Neutrophil (primary cell): ENCODE measurements at regions not wholly inside any gene's neighbourhood (a gene's known extent, or its start where the extent isn't known, plus 50 kb on each side); places are given as distances from the start of the nearest gene placed in this dataset.
"Not testable (repeated sequence)": the region's sequence is repeated elsewhere in the genome, so short reads cannot be mapped to it uniquely, and the experiment has no call there.

Experiments
- H3K27ac ChIP-seq: fragments of 200-600 bp; sonication (generic); 2 replicates; pipeline ENCODE4 v1.5.1; 2016; ENCODE audit warnings: mild to moderate bottlenecking, moderate library complexity
- H3K27me3 ChIP-seq: fragments of 200-600 bp; sonication (generic); 2 replicates; pipeline ENCODE4 v1.6.0; 2016; ENCODE audit warnings: mild to moderate bottlenecking
- H3K36me3 ChIP-seq: fragments of 200-600 bp; sonication (generic); 2 replicates; pipeline ENCODE4 v1.5.1; 2017
- H3K4me1 ChIP-seq, 2 experiments: fragments of 200-600 bp in 1 of 2; sonication (generic) in 1 of 2; 1 replicate in 1 of 2; 2 replicates in 1 of 2; pipeline versions ENCODE4 v1.5.1 to v1.6.1; 2013 to 2016; ENCODE audit warnings: low read depth in 1 of 2, low read length in 1 of 2, mild to moderate bottlenecking in 1 of 2, moderate library complexity in 1 of 2; ENCODE audit not compliant: control insufficient read depth in 1 of 2, insufficient read depth in 1 of 2
- H3K4me3 ChIP-seq, 2 experiments: fragments of 200-600 bp in 1 of 2; sonication (generic) in 1 of 2; 1 replicate in 1 of 2; 2 replicates in 1 of 2; pipeline ENCODE4 v1.5.1; 2013 to 2016; ENCODE audit warnings: low read depth in 1 of 2, low read length in 1 of 2, mild to moderate bottlenecking in 1 of 2, moderate library complexity in 1 of 2
- H3K9me3 ChIP-seq: fragments of 200-600 bp; sonication (generic); 2 replicates; pipeline ENCODE4 v1.5.1; 2016
- TF ChIP-seq, protein P1 (sequence below): fragments of 200-600 bp; sonication (generic); IDR thresholded peaks from 2 replicates; pipeline ENCODE4 v1.5.1; 2016; ENCODE audit warnings: antibody characterized with exemption

DNA sequence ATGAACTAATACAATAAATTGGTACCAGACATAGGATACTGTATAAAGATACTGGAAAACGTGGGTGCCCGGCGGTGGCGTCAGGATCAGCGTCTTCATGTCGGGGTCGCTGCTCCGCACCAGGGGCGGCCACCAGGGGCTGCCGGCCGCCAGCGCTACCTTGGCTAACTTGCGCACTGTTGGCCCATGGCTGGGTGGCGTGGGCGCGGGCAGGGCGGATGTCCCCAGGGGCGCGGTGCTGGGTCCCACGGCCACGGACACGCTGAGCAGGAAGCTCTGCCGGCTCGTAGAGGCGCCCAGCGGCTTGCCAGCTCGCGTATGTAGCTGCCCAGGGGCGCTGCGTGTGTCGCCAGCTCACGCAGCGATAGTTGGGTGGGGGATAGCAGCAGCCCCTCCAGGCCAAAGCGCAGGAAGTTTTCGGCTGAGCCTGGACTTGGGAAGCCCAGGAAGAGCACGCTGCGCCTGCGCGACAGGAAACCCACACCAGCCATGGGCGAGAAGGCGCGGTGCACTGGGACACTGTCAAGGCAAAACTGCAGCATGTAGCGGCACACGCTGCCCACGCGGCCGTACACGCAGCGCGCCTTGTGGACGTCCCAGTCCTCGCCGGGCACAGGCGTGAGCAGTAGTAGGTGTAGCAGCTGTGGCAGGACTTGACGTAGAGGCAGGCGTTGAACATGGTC, 299.9 kb downstream of the CCDC74A start:
- Histone ChIP-seq H3K27ac (no peak overlapping the region), H3K4me3 (no peak overlapping the region), H3K27me3 (peaks cover 13% of the 10 kb centered on the region), H3K9me3 (no peaks in the 10 kb centered on the region), H3K4me1 (no peaks in the 10 kb centered on the region), H3K36me3 (no peaks in the 10 kb centered on the region)
- TF ChIP-seq, protein P1, sequence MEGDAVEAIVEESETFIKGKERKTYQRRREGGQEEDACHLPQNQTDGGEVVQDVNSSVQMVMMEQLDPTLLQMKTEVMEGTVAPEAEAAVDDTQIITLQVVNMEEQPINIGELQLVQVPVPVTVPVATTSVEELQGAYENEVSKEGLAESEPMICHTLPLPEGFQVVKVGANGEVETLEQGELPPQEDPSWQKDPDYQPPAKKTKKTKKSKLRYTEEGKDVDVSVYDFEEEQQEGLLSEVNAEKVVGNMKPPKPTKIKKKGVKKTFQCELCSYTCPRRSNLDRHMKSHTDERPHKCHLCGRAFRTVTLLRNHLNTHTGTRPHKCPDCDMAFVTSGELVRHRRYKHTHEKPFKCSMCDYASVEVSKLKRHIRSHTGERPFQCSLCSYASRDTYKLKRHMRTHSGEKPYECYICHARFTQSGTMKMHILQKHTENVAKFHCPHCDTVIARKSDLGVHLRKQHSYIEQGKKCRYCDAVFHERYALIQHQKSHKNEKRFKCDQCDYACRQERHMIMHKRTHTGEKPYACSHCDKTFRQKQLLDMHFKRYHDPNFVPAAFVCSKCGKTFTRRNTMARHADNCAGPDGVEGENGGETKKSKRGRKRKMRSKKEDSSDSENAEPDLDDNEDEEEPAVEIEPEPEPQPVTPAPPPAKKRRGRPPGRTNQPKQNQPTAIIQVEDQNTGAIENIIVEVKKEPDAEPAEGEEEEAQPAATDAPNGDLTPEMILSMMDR = no peak

DNA sequence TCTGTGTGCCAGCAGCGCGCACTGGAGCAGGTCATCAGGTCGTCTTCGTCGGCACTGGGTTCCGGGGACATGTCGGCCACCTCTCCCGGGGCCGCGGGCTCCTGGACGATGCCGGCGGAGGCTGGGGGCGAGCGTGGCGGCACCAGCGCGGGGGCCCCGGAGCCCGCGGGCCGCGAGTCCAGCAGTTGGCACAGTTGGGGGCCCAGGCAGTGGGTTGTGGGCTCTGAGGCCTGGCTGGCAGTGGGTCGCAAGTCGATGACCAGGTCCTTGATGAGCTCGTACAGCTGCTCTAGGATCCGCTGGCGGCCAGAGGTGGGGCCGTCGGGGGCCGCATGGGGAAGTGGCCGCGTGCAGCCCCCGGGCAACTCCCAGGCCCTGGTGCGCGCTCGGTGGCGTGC, 300.5 kb downstream of the CCDC74A start:
- H3K4me3 ChIP-seq = no peak overlapping the region
- no peaks in the 10 kb centered on the region for H3K9me3 ChIP-seq
- no peak overlapping the region for H3K27ac ChIP-seq
- TF ChIP-seq, protein P1 = no peak
- H3K36me3 ChIP-seq = no peaks in the 10 kb centered on the region
- peaks cover 13% of the 10 kb centered on the region for H3K27me3 ChIP-seq
- H3K4me1 ChIP-seq = no peaks in the 10 kb centered on the region

DNA sequence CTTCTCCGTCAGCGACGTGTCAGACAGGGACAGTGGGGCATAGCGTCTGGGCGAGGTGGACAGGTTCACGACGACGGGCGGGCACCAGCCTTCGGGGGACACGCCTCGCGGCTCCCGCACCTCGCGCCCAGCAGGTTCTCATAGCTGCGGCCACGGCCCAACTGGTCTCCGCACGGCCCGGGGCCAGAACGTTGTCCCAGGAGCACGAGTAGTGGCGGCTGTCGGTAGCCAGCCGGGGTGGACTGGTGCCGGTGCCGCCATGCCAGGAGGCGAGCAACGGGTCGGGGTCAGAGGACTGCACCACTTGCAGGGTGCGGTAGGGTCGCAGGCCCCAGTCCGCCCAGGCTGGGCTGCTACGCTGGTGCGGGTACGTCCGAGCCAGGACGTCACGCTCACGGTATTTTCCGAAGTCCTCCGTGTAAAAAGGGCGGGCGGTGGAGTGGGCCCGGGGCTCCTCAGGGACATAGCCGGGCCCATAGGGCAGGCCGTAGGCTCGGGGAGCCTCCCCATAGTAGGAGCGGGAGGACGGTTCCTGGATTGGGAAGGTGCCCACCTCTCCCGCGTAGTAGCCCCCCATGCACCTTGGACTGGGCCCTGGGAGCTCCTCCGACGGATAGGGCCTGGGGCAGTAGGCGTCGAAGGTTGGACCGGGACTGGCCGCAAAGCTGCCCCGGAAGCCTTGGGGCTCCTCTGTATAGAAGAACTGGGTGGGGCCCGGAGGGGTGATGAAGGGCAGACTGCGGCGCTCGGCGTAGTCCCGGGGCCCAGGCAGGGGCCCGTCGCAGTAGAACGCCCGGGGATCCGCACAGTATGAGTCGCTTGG, 301.2 kb downstream of the CCDC74A start:
- H3K27ac ChIP-seq, H3K9me3 ChIP-seq, H3K4me3 ChIP-seq, H3K36me3 ChIP-seq, H3K4me1 ChIP-seq: not testable (repeated sequence)
- peaks cover 13% of the 10 kb centered on the region for H3K27me3 ChIP-seq

DNA sequence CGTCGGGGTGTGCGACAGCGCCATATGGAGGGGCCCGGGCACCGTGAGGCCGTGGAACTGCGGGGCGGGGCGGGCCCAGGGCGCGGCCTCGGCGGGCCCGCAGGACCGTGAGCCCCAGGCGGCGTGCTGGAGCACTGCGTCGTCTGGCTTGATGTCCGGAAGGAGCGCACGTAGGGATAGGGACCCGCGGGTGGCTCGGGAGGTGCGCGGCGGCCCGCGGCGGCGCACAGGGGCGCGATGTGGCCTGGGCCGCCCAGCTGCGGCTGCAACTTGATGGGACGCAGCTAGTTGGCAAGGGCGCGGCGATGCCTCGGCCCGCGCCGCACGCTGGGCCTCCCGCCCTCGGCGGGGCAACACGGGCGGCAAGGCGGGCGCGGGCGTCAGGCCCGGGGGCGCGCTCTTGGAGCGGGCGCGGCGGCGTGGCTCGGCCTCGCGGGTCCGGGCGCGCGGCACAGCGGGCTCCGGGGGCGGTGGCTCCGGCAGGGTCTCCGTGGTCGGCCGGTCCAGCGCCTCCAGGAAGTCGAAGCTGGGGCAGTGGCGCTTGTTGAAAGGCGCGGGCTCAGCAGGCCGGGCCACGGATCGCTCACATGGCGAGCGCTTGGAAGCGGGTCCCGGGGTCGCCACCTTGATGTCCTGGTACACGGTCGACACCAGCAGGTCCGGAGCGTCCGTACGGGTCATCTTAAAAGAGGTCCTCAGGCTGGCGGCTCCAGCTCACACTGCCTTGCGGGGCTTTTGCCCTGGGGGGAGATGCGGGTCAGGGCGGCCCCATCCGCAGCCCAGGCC, 302.0 kb downstream of the CCDC74A start:
- H3K4me1 ChIP-seq, H3K27ac ChIP-seq, H3K36me3 ChIP-seq, H3K4me3 ChIP-seq, H3K9me3 ChIP-seq: not testable (repeated sequence)
- peaks cover 13% of the 10 kb centered on the region for H3K27me3 ChIP-seq

DNA sequence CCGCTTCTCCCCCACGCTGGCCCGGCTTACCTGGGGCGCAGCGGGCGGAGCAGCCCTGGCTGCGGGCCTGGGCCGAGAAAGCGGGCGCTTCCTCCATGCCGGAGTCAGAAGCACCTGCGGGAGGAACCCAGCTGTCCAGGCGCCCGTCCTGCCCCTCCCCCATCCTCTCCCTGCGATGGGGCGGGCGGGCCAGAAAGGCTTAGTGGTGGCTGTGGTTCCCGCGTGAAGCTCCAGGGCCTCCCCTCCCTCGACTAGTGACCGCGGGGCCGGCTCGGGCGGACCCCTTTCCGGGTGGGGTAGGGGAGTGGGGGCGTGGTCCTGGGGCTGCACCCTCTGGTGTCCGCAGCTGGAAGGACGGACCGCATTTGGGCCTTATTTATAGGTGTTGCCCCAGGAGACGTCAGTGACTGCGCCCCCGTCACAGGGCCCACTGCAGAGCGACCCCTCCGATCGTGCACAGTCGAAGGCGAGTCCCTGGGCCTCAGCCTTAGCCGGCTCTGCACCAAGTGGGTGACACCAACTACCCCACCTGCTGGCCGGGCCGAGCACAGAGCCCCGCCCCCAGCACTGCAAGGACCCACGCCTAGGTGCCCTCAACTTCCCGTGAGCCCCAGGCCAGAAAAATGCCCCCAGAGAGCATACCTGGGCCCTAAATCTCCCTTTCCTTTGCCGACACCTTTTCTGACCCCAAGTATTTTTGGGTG, 302.7 kb downstream of the CCDC74A start:
- peaks cover 13% of the 10 kb centered on the region for H3K27me3 ChIP-seq
- not testable (repeated sequence) for H3K9me3 ChIP-seq, H3K4me3 ChIP-seq, H3K27ac ChIP-seq, H3K4me1 ChIP-seq, H3K36me3 ChIP-seq

DNA sequence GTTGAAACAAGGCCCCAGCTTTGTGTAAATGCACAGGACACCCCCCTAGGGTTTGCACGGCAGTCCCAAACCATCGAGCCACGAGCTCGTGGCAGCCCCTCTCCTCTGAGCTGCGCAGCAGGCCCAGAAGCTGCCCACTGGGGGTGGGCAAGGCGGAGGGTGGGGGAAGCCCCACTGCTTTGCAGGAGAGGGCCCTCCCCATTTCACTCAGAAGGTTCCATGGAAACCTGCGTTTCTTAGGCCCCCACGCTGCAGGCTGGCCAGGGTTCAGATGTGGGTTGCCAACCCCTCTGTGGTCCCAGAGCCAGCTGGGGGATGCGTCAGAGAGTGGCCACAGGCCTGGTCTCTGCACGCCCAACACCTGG, 303.2 kb downstream of the CCDC74A start:
- not testable (repeated sequence) for H3K4me1 ChIP-seq, H3K27ac ChIP-seq, H3K36me3 ChIP-seq, H3K4me3 ChIP-seq, H3K9me3 ChIP-seq
- H3K27me3 ChIP-seq = peaks cover 13% of the 10 kb centered on the region

DNA sequence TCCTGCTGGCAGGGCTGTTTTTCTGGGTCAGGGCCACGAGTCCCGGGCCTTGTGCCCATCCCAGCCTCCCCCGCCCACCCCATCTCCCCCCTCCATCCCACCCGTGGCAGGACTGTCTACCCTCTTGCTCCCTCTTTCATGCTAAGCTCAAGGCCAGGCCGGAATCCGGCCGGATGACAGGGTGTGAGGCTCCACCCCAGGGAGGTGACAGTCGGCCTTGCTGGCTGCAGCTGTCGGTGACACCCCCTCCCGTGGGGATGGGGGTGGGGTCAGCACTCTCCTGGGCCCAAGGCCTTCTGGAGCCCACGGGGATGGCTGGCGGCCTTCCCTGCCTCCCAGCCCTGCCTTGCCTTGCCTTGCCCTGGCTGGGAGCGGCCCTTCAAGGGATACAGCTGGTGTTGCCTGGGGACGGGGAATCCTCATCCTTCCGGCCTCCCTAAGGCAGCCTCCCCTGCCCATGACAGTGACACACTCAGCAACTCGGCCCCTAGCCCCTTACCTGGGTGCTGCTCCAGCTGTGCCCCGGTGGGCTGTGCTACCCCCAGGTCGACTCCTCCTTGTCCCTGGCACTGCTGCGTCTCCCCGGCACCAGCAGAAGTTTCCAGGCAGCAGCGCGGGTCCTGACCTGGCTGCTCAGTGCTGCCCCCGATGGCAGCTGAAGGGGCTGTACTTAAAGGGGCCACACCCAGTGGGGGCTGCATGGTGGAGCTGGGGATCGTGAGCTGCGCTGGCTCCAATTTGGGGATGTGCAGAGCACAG, 303.9 kb downstream of the CCDC74A start:
- H3K27ac ChIP-seq, H3K9me3 ChIP-seq, H3K4me3 ChIP-seq, H3K4me1 ChIP-seq, H3K36me3 ChIP-seq: not testable (repeated sequence)
- H3K27me3 ChIP-seq = peaks cover 13% of the 10 kb centered on the region

DNA sequence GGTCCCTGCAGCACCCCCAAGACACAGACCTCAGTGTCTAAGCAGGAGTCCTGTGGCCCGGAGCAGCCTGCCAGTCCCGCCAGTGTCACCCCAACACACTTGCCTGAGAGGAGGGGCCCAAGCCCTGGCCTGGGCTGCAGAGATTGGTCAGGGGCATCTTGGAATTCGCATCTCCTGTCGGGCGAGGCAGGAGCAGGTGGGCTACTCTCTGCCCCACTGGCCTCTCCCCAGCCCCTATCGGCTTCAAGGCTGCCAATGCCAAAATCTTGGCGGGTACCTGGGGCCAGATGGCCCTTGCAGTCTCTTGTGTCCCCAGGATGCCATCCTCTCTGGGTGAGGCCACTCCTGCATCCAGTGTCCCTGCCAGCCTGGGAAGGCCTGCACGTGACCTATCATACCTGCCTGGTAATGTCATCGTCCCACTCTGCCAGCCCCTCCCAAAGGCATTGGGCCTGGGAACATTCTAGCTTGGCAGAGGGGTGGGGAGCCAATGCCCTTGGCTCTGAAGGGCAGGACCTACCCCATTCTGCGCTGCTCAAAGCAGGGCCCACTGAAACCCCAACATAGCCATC, 304.6 kb downstream of the CCDC74A start:
- H3K4me3 ChIP-seq, H3K27ac ChIP-seq, H3K9me3 ChIP-seq, H3K36me3 ChIP-seq, H3K4me1 ChIP-seq: not testable (repeated sequence)
- H3K27me3 ChIP-seq = peaks cover 13% of the 10 kb centered on the region

DNA sequence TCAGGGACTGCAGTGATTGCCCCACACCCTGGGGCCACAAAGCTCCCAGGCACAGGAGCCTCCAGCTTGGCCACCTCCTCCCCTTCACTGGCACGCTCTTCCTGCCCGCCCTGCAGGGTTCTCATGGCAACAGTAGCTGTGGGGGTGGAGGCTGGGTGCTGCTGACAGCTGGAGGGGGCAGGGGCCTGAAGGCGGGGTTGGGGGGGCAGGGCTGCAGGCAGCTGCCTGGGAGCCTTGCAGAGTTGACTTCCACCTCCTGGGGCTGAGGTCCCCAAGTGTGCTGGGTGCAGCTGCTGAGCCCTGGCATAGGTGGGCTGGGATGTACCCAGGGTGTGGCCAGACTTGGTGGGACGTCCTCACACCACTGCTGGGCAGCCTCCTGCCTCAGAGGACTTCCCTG, 305.2 kb downstream of the CCDC74A start:
- not testable (repeated sequence) for H3K4me1 ChIP-seq, H3K9me3 ChIP-seq, H3K36me3 ChIP-seq, H3K27ac ChIP-seq, H3K4me3 ChIP-seq
- H3K27me3 ChIP-seq = peaks cover 13% of the 10 kb centered on the region

DNA sequence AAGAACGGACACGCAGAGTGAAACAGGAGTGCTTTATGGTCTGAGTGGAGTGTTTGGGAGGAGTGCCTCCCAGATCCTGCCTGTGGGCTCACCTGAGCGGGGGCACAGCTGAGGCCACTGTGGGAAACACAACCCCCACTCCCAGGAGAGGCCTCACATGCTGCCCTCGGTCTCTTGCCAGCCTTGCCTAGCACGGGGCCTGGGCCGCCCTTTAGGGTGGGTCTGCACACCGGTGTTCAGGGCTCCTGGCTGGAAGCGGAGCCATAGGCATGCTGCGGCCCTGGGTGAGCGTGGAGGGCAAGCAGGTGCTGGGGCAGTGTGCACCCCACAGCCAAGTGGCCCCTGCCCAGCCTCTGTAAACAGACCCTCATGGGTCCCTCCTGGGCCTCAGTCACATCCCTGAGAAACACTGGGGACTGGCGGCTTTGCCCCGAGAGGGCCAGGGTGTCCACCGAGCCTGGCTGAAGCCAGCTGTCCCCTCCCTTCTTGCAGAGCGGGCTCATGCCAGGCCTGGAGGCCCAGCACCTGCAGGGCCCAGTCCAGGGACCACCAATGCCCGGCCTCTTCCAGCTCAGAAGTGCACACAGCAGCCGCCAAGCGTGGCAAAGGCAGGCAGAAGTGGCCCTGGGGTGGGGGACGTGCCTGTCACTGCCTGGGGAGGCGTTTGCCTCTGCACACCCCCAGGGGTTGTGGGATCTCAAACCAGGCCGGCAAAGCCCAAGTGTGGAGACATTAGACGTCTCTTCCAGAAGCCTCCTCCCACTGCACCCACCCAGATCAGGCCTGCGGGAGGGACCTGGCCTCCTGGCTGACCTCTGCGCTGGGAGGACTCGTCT, 305.9 kb downstream of the CCDC74A start:
- H3K27me3 ChIP-seq = peaks cover 13% of the 10 kb centered on the region
- not testable (repeated sequence) for H3K36me3 ChIP-seq, H3K4me3 ChIP-seq, H3K4me1 ChIP-seq, H3K9me3 ChIP-seq, H3K27ac ChIP-seq
